ENCODE measurements at regions not wholly inside any gene's neighbourhood (a gene's known extent, or its start where the extent isn't known, plus 50 kb on each side); places are given as distances from the start of the nearest gene placed in this dataset.
"Not testable (repeated sequence)": the region's sequence is repeated elsewhere in the genome, so short reads cannot be mapped to it uniquely, and the experiment has no call there.

DNA sequence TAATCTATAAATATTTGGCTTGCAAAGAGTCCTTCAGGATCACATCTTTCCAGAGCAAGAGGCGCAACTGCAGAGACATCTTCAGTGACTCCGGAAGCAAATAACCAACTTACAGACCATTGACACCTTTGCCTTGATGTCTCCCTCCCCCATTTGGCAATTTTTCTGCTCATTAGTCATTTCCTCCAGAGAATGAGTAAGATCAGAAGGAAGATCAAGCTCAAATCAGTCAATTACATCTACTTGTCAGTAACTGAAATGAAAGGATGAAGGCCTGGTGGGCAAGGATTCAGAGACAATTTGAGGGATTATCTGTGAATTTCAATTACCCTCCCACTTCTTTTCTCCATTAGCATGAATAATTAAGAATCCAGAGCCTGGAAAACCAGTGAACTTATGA is 665.6 kb upstream of the CPEB2 start:
- no peak for DNase-seq

DNA sequence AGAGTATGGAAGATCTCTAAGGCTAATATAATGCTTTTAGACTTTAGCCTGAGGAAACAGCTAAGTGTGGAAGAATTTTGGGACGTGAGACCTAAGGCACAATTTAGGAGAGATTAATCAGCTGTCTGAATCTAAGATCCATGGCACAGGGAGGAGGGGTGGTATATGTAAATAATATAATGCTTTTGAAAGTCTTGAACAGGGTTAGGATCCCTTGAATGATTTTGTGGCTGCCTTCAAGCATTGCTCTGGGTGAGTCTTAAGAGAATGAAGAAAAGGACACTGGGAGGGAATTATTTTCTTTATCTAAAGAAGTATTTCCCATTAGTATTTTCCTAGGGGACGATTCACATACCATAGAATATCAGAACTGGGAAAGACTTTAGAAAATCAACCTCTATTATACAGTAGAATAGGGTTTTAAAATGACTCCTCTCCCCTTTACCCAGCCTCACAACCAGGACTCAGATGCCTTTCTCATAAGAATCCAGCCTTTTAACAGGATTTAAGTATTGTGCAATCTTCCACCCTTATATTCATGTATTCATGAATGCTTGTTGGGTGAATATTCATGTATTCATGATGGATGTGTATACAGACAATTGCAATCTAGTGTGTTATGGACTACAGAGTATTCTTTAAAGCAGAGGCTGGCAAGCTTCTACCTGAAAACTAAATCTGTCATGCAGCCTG is 664.2 kb upstream of the CPEB2 start:
- no peak for DNase-seq

DNA sequence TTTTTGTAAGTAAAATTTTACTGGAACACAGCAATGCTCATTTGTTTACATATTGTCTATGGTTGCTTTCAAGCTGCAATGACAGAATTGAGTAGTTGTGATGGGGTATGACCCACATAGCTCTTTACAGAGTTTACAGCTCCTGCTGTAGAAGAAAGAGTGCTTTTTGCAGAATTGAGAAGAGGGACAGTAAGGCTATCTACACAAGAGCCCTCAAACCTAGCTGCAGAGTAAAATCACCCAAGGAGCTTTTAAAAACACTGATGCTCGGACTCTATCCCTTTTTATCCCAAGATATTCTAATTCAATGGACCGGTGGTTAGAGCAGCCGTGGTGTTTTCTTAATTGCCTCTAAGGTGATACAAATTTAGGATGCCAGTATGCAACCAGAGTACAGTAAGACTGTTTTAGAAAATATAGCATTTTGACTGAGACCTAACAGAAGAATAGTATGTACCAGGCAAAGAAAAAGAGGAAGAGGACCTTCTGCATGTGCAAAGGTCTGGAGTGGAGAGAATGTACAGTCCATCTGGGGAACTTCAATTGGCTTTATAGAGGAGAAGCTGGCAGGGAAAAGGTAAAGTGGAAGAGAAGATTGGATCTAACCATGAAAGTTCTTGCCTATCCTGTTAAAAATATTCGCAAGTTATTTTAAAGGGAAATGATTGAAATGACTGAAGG is 663.6 kb upstream of the CPEB2 start:
- DNase-seq = no peak

DNA sequence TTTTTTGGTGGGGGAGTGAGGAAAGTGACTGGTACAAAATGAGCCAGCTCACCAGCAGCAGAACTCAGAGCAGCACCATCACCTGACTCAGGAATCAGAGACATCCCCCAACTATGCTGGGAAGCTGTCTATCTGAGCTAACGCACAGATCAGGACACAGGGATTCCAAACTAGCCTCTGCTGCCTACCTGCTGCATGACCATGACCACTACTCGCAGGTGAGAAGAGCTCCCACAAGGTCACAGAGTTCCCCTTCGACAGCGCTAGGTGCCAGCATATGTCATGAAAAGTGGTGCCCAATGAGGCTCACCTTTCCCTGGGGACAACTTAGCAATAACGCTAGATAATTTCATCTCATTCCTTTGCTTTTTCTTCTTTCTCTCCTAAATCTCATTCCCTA is 662.6 kb upstream of the CPEB2 start:
- DNase-seq = no peak

DNA sequence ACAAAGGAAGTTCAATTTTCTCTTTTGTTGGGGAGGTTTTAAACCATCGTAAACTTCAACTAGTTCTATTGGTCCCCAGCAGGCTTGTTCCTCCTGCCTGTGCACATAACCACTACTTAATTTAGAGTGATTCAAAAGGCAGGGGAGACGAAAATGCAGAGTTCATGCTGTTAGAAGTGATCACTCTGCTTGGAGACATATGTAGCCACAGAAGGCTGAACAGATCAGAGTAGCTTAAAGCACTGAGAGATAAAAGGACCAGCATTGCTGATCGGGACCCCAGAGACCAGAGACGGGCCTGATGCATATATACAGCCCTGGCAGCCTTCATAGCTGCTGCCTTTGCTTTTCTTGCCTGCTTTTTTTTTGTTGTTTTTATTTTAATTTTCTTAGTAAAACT is 662.0 kb upstream of the CPEB2 start:
- no peak for DNase-seq

DNA sequence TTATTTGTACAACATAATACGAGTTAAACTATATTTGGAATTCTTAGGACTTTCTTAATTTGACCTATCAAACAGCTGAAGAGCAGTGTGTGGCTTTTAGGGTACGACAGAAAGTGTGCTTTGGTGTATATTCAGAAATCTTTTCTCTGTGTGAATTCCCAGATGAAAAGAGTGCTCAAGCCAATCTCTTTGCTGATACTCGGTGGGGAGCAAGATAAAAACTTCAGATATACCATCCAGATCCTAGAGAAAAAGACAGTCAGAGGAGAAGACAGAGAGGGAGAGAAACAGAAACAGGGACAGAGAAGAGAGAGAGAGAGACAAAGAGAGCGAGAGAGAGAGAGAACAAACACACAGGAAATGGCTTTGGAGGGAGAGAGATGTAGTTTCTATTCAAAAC is 658.3 kb upstream of the CPEB2 start:
- DNase-seq = no peak

DNA sequence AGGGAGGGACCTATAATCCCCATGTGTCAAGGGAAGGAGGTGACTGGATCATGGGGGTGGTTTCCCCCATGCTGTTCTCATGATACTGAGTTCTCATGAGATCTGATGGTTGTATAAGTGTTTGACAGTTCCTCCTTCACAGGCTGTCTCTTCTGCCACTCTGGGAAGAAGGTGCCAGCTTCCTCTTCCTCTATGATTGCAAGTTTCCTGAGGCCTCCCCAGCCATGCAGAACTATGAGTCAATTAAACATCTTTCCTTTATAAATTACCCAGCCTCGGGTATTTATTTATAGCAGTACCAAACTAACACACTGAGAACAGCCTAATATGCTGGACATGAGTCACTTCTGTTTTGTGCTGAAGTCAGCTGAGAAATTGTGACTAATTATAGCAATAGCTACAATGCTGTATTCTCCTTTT is 656.9 kb upstream of the CPEB2 start:
- DNase-seq = no peak

DNA sequence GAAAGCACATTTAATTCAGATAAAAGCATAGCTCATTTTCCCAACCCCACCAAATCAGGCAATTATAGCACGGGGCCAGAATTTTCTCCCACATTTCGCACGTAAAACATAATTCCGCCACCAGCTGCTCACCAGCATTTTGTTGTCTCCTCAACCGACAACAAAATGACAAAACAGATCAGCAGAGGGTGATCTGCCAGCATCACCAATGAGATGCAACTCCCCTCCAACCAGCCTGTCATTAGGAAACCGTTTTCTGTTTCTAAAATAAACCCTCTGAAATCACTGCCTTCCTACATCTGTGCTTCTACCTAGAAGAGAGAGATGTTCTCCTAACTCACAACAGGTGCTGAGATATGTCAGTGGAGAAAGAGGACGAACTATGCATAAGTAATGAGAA is 654.8 kb upstream of the CPEB2 start:
- DNase-seq = no peak

DNA sequence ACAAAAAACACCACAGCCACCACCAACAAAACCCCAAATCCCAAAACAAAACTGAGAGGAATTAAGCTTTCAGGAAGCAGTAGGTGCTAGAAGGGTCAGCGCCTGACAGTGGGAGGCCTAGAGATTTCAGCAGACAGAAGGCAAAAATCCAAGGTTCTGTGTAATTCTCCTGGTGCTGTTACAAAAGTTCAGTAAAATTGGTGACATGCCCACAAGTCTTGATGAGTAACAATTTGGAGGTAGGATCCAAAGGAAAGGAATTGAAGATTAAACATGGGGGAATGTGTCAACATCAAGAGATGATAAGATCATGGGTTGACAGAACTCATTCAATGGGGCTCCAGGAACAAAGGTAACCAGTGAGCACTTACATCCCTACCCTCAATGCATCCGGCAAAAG is 653.8 kb upstream of the CPEB2 start:
- no peak for DNase-seq

DNA sequence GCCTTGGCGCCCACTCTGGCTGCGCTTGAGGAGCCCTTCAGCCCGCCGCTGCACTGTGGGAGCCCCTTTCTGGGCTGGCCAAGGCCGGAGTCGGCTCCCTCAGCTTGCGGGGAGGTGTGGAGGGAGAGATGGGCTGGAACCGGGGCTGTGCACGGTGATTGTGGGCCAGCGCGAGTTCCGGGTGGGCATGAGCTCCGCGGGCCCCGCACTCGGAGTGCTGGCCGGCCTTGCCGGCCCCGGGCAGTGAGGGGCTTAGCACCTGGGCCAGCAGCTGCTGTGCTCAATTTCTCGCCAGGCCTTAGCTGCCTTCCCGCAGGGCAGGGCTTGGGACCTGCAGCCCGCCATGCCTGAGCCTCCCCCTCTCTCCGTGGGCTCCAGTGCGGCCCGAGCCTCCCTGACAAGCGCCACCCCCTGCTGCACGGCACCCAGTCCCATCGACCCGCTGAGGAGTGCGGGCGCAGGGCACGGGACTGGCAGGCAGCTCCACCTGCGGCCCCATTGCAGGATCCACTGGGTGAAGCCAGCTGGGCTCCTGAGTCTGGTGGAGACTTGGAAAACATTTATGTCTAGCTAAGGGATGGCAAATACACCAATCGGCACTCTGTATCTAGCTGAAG is 643.6 kb upstream of the CPEB2 start:
- DNase-seq = not testable (repeated sequence)

DNA sequence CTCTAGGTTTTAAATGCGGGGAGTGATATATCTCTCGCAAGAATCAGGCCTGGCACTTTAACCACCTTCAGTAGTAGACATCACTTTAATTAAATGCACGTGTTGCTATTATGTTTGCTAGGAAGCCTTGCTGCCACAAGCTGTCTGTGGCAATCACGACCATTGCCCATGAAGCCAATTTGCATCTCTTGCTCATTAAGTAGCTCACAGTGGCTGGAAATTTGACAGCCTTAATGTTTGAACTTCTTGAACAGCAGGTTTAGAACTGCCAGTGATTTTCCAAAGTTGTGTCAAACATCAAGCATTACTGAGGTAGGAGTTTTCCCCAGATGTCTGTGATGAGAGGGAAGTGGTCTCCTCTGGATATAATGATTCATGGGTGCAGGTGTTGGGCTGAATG is 642.3 kb upstream of the CPEB2 start:
- no peak for DNase-seq

DNA sequence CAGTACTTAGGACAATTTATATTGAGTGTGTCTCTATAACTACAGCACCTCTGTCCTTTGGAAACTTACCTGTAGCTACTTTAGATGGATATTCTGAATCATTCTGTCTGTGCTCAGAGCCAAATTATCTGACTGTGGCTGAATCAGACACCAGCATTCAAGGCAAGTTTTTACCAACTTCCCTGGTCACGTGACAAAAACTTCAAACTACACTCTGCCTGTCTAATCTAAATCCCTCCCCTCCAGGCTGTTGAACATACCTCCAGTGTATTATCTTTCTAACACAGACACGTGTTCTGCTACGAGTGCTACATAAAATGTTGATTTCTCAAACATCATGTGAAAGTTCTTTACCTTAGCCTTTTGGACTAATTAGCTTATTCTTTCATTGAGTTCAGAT is 641.2 kb upstream of the CPEB2 start:
- DNase-seq = no peak

DNA sequence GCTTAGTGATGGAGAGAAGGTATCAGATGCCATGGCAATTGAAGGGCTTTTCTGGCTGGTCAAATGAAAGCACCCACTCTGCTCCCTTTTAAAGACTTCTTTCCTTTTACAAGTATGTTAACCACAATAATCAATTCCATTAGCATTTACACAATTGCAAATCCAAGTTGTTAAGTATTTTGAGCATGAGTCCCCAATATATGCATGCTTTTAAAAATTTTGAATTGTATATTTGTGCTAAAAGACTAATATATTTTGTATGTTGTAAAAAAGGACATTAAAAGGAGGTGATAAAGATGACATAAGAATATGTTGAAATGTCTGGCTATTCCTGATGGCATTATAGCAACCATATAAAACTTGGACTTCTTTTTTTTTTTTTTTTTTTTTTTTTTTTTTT is 639.9 kb upstream of the CPEB2 start:
- DNase-seq = no peak

DNA sequence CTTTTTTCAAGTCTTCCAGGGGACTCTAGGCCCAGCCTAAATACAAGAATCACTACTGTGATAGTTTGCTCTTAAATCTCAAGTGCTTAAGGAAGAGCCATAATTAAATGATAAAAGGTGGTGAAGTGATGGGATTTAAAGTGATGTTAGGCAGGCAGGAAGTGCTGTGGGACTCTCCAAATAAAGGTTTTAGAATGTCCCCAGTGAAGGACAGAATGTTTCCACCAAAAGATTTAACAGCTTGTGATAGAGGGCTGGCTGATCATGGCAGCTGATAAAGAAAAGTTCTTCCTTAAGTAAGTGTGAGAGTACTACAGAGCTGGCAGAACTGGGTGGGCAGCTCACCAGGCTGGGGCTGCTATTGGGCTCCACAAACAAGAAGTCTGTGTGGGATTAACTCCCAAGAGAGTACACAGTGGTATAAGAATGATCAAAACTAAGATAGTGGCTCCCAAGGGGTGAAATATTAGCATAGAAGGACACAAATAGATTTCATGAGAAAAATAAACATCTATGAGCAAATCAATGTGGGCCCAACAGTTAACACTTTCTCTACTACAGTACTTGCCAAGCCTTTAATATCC is 637.2 kb upstream of the CPEB2 start:
- no peak for DNase-seq

DNA sequence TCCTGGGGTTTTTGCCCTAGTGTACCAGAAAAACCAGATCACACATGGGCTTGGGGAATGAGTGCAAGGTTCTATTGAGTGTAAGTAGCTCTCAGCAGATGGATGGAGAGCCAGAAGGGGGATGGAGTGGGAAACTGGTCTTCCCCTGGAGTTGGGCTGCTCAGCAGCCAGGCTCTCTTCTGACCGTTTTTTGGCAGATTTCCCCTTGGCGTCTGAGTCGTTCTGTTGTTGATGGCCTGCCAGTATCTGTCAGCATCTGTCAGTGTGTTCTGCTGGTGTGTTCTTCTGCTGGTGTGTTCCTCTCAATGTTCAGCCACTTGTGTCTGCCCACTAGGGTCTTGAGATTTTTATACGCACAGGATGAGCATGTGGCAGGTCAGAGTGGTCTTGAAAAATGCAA is 633.9 kb upstream of the CPEB2 start:
- no peak for DNase-seq

DNA sequence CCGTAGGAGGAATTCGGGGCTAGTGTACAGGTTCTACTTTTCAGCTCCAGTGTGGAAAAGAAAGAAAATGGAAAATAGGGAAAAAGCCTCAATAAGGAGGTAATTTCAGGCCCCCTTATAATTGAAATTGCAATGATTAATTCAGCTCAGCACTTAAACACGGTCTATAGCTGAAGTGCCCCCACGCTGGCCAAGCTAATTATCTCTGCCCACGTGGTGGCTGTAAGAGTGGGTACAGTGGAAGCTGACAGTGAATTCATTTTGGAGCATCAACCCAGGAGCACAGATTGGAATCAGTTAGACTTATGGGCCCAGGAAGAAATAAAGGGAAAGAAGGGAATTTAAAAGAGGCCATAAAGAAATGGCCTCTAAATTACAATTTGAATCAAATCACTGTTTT is 631.1 kb upstream of the CPEB2 start:
- DNase-seq = no peak

DNA sequence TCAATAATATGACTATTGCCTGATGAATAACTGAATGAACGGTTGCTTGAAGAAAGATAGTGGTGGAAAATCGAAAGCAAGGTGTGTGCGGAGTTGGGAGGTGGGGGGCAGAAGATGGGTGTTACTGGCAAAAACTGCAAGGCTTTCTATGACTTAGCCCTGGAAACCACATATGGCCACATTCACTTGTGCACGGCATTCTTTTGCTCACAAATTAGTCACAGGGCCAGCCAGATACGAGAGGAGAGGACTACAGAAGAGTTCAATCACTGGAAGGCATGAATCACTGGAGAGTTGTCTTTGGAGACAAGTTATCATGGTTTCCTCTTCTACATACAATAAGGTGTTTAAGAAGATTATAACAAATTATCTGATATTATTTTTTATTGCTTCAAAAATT is 626.5 kb upstream of the CPEB2 start:
- DNase-seq = no peak

DNA sequence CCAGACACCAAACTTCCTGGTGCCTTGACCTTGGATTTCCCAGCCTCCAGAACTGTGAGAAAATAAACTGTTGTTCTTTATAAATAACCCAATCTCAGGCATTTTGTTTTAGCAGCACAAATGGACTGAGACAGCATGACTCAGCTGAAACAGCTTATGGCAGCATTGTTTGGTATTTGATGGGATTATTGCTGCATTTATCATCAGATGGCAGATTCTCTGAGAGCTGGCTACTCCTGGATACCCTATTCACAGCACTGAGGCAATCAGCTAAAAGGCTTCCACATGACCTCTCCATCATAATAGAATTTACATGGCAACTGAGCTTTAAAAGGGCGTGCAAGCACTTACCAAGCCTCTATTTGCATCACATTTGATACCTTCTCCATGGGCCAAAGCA is 623.1 kb upstream of the CPEB2 start:
- DNase-seq = no peak

DNA sequence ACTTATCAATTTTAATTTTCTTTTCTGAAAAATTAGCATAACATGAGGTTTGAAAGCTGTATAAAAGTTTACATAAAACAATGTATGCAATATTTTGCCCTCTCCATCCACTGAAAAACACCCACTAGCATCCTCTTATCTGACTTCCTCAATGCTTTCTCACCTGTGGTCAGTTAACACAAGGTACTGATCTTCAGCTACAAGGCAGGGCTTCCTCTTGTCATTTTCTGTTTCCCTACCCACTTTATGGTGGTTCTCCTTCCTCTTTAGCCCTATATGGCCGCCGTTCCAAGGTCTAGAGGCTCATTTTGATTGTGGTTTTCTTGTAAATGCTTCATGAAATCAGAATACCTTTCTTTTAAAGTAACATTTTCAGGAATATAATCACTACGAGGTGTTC is 618.6 kb upstream of the CPEB2 start:
- DNase-seq = no peak

DNA sequence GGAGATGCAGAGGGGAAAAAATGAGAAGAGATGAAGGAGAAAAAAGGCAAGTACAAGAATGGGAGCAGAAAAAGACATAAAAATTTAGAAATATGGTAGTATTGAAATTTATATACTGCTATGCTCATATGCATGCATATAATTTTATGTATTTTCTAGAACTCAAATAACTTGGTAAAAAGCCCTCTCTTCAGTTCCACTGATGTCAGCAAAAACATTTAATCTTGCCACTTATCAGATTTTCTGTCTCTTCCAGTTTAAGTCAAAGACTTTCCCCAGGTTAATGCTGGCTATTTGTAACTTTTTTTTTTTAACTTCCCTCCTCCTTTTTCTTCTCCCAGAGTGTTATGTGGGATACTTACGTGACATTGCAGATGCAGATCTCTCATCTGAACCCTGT is 617.5 kb upstream of the CPEB2 start:
- DNase-seq = no peak

DNA sequence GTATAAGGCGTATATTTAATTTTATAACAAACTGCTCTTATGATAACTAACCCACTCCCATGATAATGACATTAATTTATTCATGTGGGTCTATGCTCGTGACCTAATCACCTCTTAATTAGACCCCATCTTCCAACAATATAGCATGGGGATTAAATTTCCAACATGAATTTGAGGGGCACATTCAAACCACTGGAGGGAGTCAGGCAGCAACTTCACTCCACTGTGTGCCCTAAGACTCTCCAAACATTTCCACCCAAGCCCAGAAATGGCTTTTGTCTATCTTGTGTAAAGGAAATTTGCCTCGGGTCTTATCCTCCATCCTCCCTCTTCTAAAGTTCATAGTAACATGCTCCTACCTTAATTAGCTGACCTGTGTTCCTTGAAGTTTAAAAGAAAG is 616.1 kb upstream of the CPEB2 start:
- DNase-seq = no peak

DNA sequence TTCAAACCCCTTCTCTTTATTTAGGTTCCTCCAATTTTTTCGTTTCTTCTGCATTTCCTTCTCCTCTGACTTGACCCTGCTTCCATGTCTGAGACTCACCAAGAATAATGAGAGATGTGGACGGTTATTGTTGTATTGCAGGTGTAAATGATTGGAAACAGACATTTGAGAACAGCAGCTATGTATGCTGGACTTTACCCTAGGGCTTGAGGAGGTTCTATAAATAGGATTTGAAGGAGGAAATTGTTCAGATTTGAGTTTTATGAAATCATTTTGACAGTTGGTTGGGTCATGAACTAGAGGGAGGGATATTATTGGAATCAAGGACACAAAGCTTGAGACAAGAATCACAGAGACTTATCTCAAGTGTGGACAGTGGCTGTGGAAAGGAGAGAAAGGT is 614.6 kb upstream of the CPEB2 start:
- no peak for DNase-seq

DNA sequence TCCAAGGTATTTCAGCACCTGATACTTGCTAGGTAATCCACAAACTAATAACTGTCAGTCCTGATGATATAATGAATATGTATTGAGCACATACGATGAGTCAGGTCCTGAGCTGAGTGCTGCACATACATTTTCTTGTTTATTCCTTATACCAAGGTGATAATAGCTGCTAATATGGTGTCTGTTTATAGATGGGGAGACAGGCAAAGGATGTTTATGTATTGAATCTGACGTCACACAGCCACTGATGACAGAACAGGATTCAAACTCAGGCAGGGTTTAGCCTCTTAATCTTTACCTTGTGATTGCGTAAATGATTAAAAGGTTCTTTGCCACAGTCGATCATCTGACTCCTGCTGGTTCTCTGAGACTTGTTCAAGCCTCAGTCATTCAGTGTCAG is 609.9 kb upstream of the CPEB2 start:
- no peak for DNase-seq

DNA sequence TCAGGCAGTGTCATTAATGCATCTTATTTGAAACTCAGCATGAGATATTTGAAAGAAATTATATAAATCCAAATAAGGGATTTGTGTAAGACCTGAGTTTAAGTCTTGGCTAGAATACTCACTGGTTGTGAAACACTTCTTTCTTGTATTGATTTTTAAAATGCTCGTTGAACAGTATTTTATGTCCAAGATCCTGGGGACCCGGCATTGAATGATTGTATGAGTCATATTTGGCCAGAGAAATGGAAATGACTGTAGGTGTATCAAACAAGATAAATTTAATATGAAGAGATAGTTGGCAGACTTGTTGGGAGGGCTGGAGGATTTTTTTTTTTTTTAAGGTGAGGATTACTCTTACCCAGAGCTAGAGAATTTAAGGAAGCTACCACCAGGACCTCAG is 606.1 kb upstream of the CPEB2 start:
- DNase-seq = no peak

All from activated effector memory CD4-positive, alpha-beta T cell treated with Interleukin-2 at 50 U/mL for 16 hours (primary cell).